A172 (cell line): ENCODE measurements at regions not wholly inside any gene's neighbourhood (a gene's known extent, or its start where the extent isn't known, plus 50 kb on each side); places are given as distances from the start of the nearest gene placed in this dataset.
"Not testable (repeated sequence)": the region's sequence is repeated elsewhere in the genome, so short reads cannot be mapped to it uniquely, and the experiment has no call there.

Experiments
- DNase-seq: peaks from one replicate; pipeline ENCODE4 v3.0.0-alpha.2; 2015; ENCODE audit warnings: low spot score

DNA sequence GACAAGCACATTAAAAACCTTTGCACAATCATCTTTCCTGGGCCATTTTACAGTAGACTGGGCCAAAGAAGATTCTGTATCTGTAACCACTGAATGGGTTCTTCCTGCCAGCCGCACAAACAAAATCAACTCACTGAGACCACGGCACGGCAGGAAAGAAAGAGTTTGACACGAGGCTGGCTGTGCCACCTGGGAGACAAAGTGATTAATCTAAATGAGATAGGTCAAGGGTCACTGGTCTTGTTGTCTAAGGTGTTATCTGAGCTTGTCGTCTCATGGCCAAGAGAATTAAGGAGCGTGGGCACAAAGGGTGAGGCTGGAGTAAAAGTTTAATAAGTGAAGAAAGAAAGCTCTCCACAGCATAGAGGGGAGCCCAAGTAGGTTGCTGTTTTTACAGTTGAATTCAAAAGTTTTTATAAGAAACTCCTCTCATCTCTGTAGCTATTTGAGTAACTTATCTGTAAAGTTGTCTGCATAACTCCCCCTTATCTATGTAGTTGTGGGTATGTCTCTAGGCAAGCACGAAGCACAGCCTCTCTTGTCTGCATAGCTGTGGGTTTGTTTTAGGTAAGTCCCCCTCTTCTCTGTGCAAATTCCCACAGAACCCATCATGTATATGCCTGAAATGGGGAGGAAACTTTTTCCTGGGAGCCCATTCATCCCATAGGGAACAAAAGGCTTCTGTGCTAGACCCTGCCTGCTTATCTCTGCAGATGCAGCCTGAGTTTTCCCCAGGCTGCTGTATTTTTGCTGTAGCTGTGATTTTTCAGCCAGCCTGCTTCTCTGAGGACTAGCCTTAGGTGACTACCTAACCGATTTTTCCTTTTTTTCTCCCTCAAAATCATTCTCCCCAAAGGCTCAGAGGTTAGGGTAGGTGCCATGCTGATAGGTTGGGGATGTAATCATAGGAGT is 1314.6 kb upstream of the TMEM132C start:
- no peak for DNase-seq

DNA sequence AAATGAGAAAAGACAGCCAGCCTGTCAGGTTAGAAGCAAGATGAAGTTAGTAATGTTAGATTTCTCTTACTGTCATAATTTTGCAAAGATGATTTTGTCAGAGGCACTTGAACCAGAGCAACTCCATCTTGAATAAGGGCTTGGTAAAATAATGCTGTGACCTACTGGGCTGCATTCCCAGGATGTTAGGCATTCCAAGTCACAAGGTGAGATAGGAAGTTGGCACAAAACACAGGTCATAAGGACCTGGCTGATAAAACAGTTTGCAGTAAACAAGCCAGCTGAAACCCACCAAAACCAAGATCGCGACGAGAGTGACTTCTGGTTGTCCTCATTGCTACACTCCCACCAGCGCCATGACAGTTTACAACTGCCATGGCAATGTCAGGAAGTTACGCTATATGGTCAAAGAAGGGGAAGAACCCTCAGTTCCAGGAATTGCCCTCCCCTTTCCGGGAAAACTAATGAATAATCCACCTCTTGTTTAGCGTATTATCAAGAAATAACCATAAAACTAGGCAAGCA is 1313.5 kb upstream of the TMEM132C start:
- DNase-seq, result no peak

DNA sequence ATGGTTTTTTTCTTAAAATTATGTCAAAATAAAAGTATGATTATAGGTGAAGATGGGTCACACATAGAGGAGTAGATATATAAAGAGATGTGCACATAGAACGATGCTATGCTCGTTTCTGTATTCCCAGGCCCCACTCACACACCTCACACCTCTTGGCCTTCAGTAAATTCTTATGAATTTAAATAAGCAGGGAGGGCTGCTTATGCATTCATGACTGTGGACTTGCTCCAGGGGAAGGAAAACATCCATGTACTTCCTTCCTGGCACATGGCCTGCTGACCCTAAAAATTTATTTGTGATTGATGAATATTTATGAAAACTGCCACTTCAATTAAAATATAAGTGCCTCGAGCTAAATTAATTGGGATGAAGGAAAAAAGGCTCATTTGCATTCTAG is 1306.7 kb upstream of the TMEM132C start:
- no peak for DNase-seq

DNA sequence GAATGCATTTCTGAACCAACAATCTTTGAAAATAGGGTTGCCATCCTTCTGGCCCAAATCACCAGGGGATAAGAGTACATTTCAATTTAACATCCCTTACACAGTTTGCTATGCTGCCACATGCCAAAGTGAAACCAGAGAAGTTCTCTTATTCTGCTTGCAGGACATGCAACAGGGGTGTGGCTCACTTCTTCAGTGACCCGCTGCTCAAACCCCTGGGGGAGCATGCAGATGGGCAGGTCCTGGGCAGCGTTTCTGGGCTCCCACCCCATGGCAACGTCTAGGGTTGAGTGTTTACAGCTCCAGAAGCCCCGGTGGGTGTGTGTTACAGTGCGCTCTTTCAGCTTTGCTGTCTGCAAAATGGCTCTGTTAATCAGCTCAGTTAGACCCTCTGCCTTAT is 1306.3 kb upstream of the TMEM132C start:
- no peak for DNase-seq

GRCh38 chr12:126963825-126964224 is 1303.1 kb upstream of the TMEM132C start:
- no peak for DNase-seq

GRCh38 chr12:126966498-126966897 is 1300.5 kb upstream of the TMEM132C start:
- DNase-seq, result no peak

DNA sequence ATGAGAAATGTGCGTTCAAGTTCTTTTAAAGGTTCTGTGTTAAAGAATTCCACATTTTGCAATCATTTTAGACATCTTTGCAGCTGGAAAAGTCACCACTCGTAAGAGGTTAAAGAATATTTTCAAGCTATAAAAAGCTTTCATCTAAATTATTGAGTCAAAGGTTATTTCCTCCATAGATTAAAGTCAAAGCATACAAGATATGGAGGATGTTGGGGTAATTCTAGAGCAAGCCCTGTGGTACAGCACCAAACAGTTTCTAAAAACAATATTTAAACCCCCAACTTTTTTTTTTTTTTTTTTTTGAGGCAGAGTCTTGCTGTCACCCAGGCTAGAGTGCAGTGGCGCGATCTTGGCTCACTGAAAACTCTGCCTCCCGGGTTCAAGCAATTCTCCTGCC is 1299.8 kb upstream of the TMEM132C start:
- no peak for DNase-seq

GRCh38 chr12:126974779-126975178 is 1292.2 kb upstream of the TMEM132C start:
- DNase-seq, result no peak

- no peak for DNase-seq
These were observed 1290.4 kb upstream of the TMEM132C start for GRCh38 chr12:126976579-126976978.

DNA sequence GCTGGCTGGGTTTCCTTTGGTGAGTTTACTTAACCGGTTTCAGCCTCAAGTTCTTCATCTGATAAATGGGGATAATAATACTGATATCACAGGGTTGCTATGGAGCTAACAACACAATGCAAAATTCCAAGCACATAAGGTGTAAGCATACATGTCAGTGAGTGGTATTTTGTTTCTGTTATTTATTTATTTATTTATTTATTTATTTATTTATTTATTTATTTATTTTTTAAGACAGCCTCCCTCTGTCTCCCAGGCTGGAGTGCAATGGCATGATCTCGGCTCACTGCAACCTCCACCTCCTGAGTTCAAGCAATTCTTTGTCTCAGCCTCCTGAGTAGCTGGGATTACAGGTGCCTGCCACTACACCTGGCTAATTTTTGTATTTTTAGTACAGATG is 1287.4 kb upstream of the TMEM132C start:
- not testable (repeated sequence) for DNase-seq

DNA sequence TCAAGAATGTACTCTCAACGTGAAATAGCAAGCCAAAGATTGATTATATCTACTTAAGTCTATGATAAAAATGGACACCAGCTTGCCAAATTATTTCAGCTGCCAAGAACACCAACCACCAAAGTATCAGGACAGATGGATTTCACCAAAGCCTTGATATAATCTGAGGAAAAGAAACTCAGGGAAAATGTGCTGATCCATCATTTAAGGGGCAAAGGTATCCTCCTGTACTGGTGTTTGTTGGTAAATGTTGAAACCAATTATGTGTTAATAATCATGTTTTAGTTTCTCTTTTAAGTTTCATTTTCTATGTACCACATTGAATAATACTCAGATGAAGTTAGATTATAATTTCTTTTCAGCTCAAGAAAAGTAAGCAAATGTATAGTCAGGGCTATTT is 1284.3 kb upstream of the TMEM132C start:
- no peak for DNase-seq

- DNase-seq, result not testable (repeated sequence)
These were observed 1283.2 kb upstream of the TMEM132C start for GRCh38 chr12:126983735-126984134.

DNA sequence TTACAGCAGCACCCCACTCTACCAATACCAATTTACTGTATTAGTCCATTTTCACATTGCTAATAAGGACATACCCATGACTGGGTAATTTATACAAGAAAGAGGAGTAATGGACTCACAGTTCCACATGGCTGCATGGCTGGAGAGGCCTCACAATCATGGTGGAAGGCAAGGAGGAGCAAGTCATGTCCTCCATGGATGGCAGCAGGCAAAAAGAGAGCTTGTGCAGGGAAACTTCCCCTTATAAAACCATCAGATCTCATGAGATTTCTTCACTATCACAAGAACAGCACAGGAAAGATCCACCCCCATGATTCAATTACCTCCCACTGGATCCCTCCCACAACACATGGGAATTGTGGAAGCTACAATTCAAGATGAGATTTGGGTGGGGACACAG is 1281.3 kb upstream of the TMEM132C start:
- not testable (repeated sequence) for DNase-seq

DNA sequence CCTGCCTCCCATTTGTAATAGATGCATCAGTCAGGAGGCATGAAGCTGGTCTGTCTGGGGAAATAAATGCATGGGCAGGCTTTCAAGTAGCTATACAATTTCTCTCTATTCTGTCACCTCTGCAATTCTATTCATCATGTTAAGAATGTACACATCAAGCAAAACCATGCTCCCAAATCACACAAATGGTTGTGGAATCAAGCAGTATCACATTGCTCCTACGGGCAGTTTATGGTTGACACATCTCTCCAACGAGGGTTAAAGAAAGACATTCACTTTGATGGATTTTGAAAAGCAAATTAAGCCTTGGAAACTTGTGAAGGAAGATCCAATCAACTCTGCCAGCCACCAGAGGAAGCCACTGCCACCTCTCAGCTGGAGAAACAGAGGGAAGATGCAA is 1277.4 kb upstream of the TMEM132C start:
- DNase-seq, result no peak

GRCh38 chr12:126993898-126994297 is 1273.1 kb upstream of the TMEM132C start:
- no peak for DNase-seq

DNA sequence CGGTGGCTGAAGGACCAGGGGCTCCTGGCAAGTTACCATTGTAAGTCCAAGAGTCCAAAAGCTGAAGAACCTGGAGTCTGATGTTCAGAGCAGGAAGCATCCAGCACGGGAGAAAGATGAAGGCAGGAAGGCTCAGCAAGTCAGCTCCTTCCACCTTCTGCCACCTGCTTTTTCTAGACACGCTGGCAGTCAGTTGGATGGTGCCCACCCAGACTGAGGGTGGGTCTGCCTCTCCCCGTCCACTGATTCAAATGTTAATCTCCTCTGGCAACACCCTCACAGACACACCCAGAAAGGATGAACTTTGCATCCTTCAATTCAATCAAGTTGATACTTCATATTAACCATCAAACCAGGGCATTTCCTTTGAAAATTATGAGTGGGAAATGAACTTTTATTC is 1272.4 kb upstream of the TMEM132C start:
- no peak for DNase-seq

DNA sequence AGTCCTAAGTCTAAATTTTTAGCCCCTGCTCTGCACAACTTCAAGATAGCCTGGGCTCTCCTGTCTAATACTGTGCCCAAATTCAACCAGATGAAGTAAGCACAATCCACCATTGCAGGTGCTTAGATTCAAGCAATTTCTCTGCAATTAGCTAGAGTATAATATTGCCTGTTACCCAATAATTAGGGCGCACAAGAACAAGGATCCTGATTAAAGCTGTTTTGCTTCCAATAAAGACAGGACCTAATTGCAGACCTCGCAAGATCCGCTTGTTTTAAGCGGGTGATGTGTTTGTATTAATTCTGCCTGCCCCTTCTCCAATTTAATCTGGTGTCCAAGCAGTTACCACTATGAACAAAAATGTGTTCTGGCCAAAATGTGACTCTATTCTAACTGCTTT is 1268.9 kb upstream of the TMEM132C start:
- DNase-seq, result no peak

GRCh38 chr12:126998747-126999285 is 1268.2 kb upstream of the TMEM132C start:
- no peak for DNase-seq

- DNase-seq, result no peak
These were observed 1267.6 kb upstream of the TMEM132C start for GRCh38 chr12:126999352-126999751.

GRCh38 chr12:127005406-127005805 is 1261.6 kb upstream of the TMEM132C start:
- DNase-seq, result no peak

- DNase-seq, result no peak
These were observed 1260.0 kb upstream of the TMEM132C start for GRCh38 chr12:127006972-127007371.

GRCh38 chr12:127008755-127009403 is 1258.1 kb upstream of the TMEM132C start:
- DNase-seq, result no peak

DNA sequence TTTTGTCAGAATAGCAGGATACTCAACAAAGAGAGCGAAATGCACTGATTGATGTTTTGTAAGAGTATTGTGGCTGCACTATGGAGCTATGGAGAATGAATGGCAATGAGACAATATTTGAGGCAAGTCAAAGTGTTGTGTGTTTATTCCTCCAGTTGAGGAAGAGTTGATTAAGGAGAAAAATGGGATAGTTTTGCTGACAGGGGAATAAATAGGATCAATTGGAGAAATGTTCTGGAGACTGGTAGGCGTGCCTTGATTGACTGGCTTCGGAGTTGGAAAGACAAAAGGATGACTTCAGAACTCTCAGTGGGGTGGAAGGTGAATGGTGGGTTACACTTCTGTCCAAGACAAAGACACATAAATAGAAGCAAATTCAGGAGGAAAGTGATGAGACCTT is 1254.9 kb upstream of the TMEM132C start:
- no peak for DNase-seq
